Lower leg skin (tissue), 4 donors: ENCODE measurements at regions not wholly inside any gene's neighbourhood (a gene's known extent, or its start where the extent isn't known, plus 50 kb on each side); places are given as distances from the start of the nearest gene placed in this dataset.
A peak's percentile ranks its signal among the peaks of the same experiment; 100 is the strongest.
"Not testable (repeated sequence)": the region's sequence is repeated elsewhere in the genome, so short reads cannot be mapped to it uniquely, and the experiment has no call there.

ENCODE experiments used
- DNase-seq, 2 donors: peaks; one replicate each; pipeline ENCODE4 v3.0.0-alpha.2; 2019; ENCODE audit warnings: low spot score in 2 of 2
- H3K4me3 ChIP-seq: fragments of 200-600 bp; sonication (generic); 2 replicates; pipeline ENCODE4 v1.5.1; 2017; ENCODE audit warnings: mild to moderate bottlenecking, low read depth; ENCODE audit not compliant: poor library complexity, severe bottlenecking
- CTCF ChIP-seq, 3 donors: fragments of 450-650 bp; IDR thresholded peaks; one replicate each; pipeline ENCODE4 v1.5.1; 2016; ENCODE audit warnings: antibody characterized with exemption in 3 of 3, mild to moderate bottlenecking in 3 of 3, moderate library complexity in 2 of 3
- POLR2A ChIP-seq, 2 donors: fragments of 450-650 bp; IDR thresholded peaks; one replicate each; pipeline ENCODE4 v1.6.1; 2016 to 2017; ENCODE audit warnings: antibody characterized with exemption in 2 of 2, mild to moderate bottlenecking in 1 of 2, moderate library complexity in 1 of 2
- WGBS, 2 donors: methylation state at CpG; one replicate each; pipeline ENCODE4 v1.1.5; 2018; 5-methylcytosine and 5-hydroxymethylcytosine counted together
- intact Hi-C: fragments of 100-400 bp; cut with DNase I; formaldehyde crosslinking; loops from one replicate; pipeline ENCODE4 v1.15.0; 2023; ENCODE audit warnings: low total_unique reads

- intact Hi-C loops, H3K4me3 ChIP-seq, DNase-seq: not testable (repeated sequence)
- 80 to 85% methylated on average over 5 of the region's 23 CpGs for WGBS, 2 donors
Measured at GRCh38 chr14:105720852-105721601, 194.6 kb downstream of the TMEM121 start.

GRCh38 chr14:105721602-105721970, 195.2 kb downstream of the TMEM121 start:
- DNase-seq, H3K4me3 ChIP-seq, intact Hi-C loops: not testable (repeated sequence)
- 59 to 84% methylated on average over 4 to 10 of the region's 17 CpGs for WGBS, 2 donors

GRCh38 chr14:105721996-105722709, 195.8 kb downstream of the TMEM121 start:
- intact Hi-C loops, DNase-seq, H3K4me3 ChIP-seq: not testable (repeated sequence)
- 94 to 97% methylated on average over 33 to 35 of the region's 40 CpGs for WGBS, 2 donors

- DNase-seq, intact Hi-C loops, H3K4me3 ChIP-seq: not testable (repeated sequence)
- WGBS, 2 donors, result 100% methylated on average over 2 of the region's 8 CpGs
Measured at GRCh38 chr14:105723271-105723670, 196.9 kb downstream of the TMEM121 start.

- DNase-seq, H3K4me3 ChIP-seq, intact Hi-C loops: not testable (repeated sequence)
- 86 to 94% methylated on average over 14 to 15 of the region's 15 CpGs for WGBS, 2 donors
Measured at GRCh38 chr14:105723776-105724175, 197.4 kb downstream of the TMEM121 start.

- peak in 1 of 2 donors; percentile 72 for DNase-seq
- intact Hi-C loops, H3K4me3 ChIP-seq: not testable (repeated sequence)
- 65 to 76% methylated on average over 8 of the region's 8 CpGs for whole genome bisulfite sequencing, 2 donors
Measured at GRCh38 chr14:105729825-105730368, 203.5 kb downstream of the TMEM121 start.

- H3K4me3 ChIP-seq, DNase-seq, intact Hi-C loops: not testable (repeated sequence)
- WGBS, 2 donors, result 47 to 51% methylated on average over 7 of the region's 7 CpGs
Measured at GRCh38 chr14:105730731-105731130, 204.3 kb downstream of the TMEM121 start.

- H3K4me3 ChIP-seq, intact Hi-C loops: not testable (repeated sequence)
- 81 to 82% methylated on average over 21 to 31 of the region's 31 CpGs for WGBS, 2 donors
- peak in 1 of 2 donors; percentile 63 for DNase-seq
Measured at GRCh38 chr14:105731221-105731985, 205.0 kb downstream of the TMEM121 start.

GRCh38 chr14:105733081-105734065, 207.0 kb downstream of the TMEM121 start:
- WGBS, 2 donors, result 84 to 86% methylated on average over 22 of the region's 22 CpGs
- no peak overlapping the region for H3K4me3 ChIP-seq
- TF ChIP-seq POLR2A (IDR thresholded peaks at IDR 0.05) (no peak), CTCF (IDR thresholded peaks at IDR 0.05) (peak in 1 of 3 donors; percentile 21)
- intact Hi-C loops, result no loop called here
- DNase-seq, result peak in 1 of 2 donors; percentile 70

GRCh38 chr14:105734241-105734640, 207.9 kb downstream of the TMEM121 start:
- H3K4me3 ChIP-seq, DNase-seq, intact Hi-C loops: not testable (repeated sequence)
- WGBS, 2 donors, result 82 to 89% methylated on average over 5 of the region's 14 CpGs

GRCh38 chr14:105736331-105736730, 209.9 kb downstream of the TMEM121 start:
- WGBS, 2 donors, result 84 to 88% methylated on average over 5 to 12 of the region's 20 CpGs
- intact Hi-C loops, H3K4me3 ChIP-seq: not testable (repeated sequence)
- peak in 1 of 2 donors; percentile 50 for DNase-seq
